RWPE2 (cell line): ENCODE measurements at regions not wholly inside any gene's neighbourhood (a gene's known extent, or its start where the extent isn't known, plus 50 kb on each side); places are given as distances from the start of the nearest gene placed in this dataset.

Source experiments
- ATAC-seq: fragments of 200-7000 bp; cut with Tn5 transposase; 3 replicates; pipeline ENCODE4 v1.9.1; 2021; ENCODE audit warnings: low read depth
- DNase-seq: peaks from one replicate; pipeline ENCODE4 v3.0.0-alpha.2; 2020; ENCODE audit warnings: low spot score
- H3K27ac ChIP-seq: fragments of 450-650 bp; 2 replicates; pipeline ENCODE4 v1.5.1; 2017; ENCODE audit warnings: mild to moderate bottlenecking; ENCODE audit not compliant: poor library complexity, severe bottlenecking
- H3K27me3 ChIP-seq: fragments of 250-450 bp; sonication (Bioruptor Pico); 2 replicates; pipeline ENCODE4 v1.5.1; 2021; ENCODE audit warnings: mild to moderate bottlenecking, moderate library complexity; ENCODE audit not compliant: insufficient read depth, poor library complexity, severe bottlenecking
- H3K36me3 ChIP-seq: fragments of 250-450 bp; sonication (Bioruptor Pico); 2 replicates; pipeline ENCODE4 v1.5.1; 2020; ENCODE audit warnings: low read depth, mild to moderate bottlenecking, moderate library complexity
- H3K4me1 ChIP-seq: fragments of 250-450 bp; sonication (Bioruptor Pico); 2 replicates; pipeline ENCODE4 v1.5.1; 2021; ENCODE audit warnings: mild to moderate bottlenecking, moderate library complexity; ENCODE audit not compliant: insufficient read depth, poor library complexity, severe bottlenecking
- H3K4me3 ChIP-seq: fragments of 250-450 bp; sonication (Bioruptor Pico); 2 replicates; pipeline ENCODE4 v1.5.1; 2021; ENCODE audit warnings: mild to moderate bottlenecking, moderate library complexity; ENCODE audit not compliant: severe bottlenecking
- H3K9me3 ChIP-seq: fragments of 250-450 bp; sonication (Bioruptor Pico); 2 replicates; pipeline ENCODE4 v1.5.1; 2021; ENCODE audit warnings: mild to moderate bottlenecking, moderate library complexity; ENCODE audit not compliant: severe bottlenecking
- TF ChIP-seq, protein P1 (sequence below): fragments of 450-650 bp; IDR thresholded peaks from one replicate; pipeline ENCODE4 v1.5.1; 2017; ENCODE audit warnings: mild to moderate bottlenecking, moderate library complexity; ENCODE audit not compliant: poor library complexity, severe bottlenecking

DNA sequence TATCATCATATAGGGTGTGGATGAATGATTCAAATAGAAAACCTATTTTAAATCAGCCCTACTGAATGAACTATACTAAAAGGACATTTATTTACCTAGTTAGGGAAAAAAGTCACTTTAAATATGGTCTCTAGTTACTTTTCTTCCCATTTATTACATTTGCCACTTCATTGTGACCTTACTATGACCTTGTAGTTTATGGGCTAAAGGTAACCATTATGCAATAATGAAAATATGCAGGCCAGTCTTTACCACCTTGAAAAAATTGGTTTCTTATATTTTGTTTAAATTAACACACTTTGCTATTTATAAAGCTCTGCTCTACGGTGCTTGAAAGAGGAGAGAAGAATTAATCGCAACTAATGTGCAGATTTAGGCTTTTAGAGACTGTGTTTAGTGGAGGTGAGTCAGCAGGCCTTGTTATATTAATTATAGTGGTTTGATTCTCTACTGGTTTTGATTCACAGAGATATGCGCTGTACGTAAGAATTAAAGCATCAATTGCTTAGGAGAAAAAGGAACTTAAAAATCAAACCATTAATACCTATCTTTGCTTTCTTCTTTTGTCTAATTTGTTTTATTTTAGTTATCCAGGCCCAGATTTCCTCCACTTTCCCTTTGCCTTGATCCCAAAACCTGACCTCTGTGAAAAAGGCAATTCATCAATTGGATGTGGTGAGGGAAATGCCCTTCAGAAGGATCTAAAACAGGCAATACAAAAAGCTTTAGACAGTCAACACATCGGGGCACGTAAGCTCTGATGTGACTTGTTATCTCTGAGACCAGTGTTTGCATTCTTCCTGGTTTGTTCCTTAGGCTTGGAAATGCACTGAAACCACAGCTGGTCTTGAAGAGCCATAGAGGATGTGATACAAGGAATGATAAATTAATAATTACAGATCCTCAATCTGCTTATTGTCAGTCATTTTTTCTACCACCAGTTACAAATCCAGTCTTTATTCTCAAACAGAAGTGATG, 141.2 kb upstream of the HDAC9 start:
- Histone ChIP-seq H3K4me1 (no peaks in the 10 kb centered on the region), H3K4me3 (no peak overlapping the region), H3K36me3 (no peaks in the 10 kb centered on the region), H3K27ac (no peak overlapping the region), H3K27me3 (no peaks in the 10 kb centered on the region), H3K9me3 (no peaks in the 10 kb centered on the region)
- DNase-seq, result no peak
- TF ChIP-seq, protein P1, sequence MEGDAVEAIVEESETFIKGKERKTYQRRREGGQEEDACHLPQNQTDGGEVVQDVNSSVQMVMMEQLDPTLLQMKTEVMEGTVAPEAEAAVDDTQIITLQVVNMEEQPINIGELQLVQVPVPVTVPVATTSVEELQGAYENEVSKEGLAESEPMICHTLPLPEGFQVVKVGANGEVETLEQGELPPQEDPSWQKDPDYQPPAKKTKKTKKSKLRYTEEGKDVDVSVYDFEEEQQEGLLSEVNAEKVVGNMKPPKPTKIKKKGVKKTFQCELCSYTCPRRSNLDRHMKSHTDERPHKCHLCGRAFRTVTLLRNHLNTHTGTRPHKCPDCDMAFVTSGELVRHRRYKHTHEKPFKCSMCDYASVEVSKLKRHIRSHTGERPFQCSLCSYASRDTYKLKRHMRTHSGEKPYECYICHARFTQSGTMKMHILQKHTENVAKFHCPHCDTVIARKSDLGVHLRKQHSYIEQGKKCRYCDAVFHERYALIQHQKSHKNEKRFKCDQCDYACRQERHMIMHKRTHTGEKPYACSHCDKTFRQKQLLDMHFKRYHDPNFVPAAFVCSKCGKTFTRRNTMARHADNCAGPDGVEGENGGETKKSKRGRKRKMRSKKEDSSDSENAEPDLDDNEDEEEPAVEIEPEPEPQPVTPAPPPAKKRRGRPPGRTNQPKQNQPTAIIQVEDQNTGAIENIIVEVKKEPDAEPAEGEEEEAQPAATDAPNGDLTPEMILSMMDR, result no peak
- no peak for ATAC-seq

DNA sequence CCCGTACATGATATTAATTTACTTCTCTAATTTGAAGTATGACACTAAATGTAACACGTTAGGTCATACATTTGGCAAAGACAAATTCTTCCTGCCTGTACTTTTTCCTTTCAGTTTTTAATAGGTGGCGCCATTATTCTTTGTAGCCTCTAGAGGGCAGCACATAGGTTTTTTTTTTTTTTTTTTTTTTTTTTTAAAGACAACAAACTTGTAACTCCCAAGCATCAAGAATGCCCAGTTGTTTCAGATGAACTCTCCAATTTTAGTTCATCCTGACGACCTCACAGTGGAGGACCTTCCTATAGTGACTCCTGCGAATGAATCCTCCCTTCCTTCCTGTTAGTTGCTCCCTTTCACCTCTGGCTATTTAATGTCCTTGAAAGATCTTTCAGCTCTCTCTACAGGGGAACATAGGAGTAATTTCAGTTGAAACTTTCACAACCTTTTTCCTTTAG, 139.3 kb upstream of the HDAC9 start:
- no peak for DNase-seq

DNA sequence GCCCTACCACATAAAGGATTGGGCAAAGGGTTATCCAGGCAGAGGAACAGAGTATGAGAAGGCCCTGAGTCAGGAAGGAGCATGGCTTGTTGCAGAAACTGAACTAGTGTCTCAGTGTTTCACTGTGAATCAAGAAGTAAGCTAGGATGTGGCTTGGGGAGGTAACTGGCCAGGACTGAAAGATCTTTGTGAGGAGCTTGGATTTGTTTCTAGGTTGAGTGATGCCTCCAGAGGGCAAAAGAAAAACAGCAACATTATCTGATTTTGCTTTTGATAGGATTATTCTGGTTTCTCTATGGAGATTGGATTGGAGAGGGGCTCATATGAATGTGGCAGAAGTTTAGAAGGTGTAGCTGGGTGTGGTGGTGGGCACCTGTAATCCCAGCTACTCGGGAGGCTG, 137.9 kb upstream of the HDAC9 start:
- H3K4me1 ChIP-seq, result no peaks in the 10 kb centered on the region
- no peak for DNase-seq
- no peaks in the 10 kb centered on the region for H3K27me3 ChIP-seq
- TF ChIP-seq, protein P1, result peak; percentile 26
- H3K9me3 ChIP-seq, result no peaks in the 10 kb centered on the region
- H3K4me3 ChIP-seq, result no peak overlapping the region
- no peaks in the 10 kb centered on the region for H3K36me3 ChIP-seq
- H3K27ac ChIP-seq, result no peak overlapping the region
- ATAC-seq, result peak; percentile 29; the same call in 1 of the 3 replicates

More for the DNA sequence above, 139.3 kb upstream of the HDAC9 start:
- Histone ChIP-seq H3K4me1 (no peaks in the 10 kb centered on the region), H3K4me3 (no peak overlapping the region), H3K27me3 (no peaks in the 10 kb centered on the region), H3K27ac (no peak overlapping the region), H3K36me3 (no peaks in the 10 kb centered on the region), H3K9me3 (no peaks in the 10 kb centered on the region)
- TF ChIP-seq, protein P1, result peak; percentile 84
- ATAC-seq, result no peak

DNA sequence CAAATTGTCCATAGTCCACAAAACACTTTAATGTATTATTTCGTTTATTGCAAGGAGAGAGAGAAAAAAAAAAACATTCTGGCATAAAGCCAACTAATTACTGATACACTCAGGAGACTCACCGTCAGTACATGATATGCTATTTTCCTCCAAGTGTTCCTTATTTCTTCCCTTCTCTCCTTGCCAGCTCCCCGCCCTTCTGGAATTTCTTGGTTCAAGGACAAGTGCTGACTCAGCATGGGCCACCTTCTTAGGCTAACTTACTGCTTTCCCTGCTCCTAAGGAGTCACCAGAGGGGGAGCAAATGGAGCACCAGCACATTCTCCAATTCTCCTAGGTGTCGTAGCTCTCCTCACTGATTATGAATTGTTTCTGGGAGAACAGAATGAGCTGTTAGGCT, 133.8 kb upstream of the HDAC9 start:
- no peaks in the 10 kb centered on the region for H3K27me3 ChIP-seq
- H3K9me3 ChIP-seq, result no peaks in the 10 kb centered on the region
- ATAC-seq (no peak), DNase-seq (no peak)
- H3K27ac ChIP-seq, result no peak overlapping the region
- TF ChIP-seq, protein P1, result no peak
- no peak overlapping the region for H3K4me3 ChIP-seq
- no peaks in the 10 kb centered on the region for H3K36me3 ChIP-seq
- H3K4me1 ChIP-seq, result no peaks in the 10 kb centered on the region

DNA sequence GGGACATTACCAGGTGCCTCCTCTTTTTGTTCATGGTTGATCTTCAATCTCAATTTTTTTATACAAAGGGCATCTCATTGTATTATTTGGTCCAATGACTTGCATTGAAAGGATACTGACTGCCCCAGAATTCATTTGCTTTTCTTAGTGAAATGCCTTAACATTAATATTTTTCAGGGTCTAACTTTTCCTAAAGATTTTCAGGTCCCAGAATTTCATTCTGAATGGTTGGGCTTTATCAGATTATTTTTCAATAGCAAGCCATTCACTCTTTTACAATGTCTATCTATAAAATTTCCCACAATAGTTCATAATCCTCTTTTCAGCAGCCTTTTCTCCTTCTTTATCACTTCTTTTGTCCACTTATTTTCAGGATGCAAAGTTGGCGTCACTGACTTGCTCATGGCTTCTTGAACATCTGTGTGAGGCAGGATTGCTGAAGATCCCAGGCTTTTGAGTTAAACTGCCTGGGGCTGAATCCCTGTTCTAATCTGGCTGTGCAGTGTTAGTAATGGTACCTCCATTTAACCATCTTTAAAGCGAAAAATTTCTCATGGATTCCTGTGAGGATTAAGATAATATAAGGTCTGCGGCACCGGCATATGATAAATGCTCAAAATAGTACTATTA, 131.7 kb upstream of the HDAC9 start:
- ATAC-seq (no peak), DNase-seq (no peak)
- TF ChIP-seq, protein P1, result no peak
- Histone ChIP-seq H3K4me1 (no peaks in the 10 kb centered on the region), H3K9me3 (no peaks in the 10 kb centered on the region), H3K27ac (no peak overlapping the region), H3K36me3 (no peaks in the 10 kb centered on the region), H3K27me3 (no peaks in the 10 kb centered on the region), H3K4me3 (no peak overlapping the region)
